ENCODE measurements at regions not wholly inside any gene's neighbourhood (a gene's known extent, or its start where the extent isn't known, plus 50 kb on each side); places are given as distances from the start of the nearest gene placed in this dataset.

GRCh38 chr13:68390987-68391386 is 1160.9 kb upstream of the PCDH9 start:
- no peak for DNase-seq

GRCh38 chr13:68386808-68387207 is 1156.7 kb upstream of the PCDH9 start:
- no peak for DNase-seq

GRCh38 chr13:68380041-68380973 is 1150.2 kb upstream of the PCDH9 start:
- no peak for DNase-seq

GRCh38 chr13:68378294-68378693 is 1148.2 kb upstream of the PCDH9 start:
- no peak for DNase-seq

GRCh38 chr13:68375004-68375403 is 1144.9 kb upstream of the PCDH9 start:
- DNase-seq: no peak

- no peak for DNase-seq
These were observed 1139.6 kb upstream of the PCDH9 start for GRCh38 chr13:68369739-68370138.

GRCh38 chr13:68368922-68369321 is 1138.8 kb upstream of the PCDH9 start:
- no peak for DNase-seq

GRCh38 chr13:68359105-68359504 is 1129.0 kb upstream of the PCDH9 start:
- DNase-seq: no peak

GRCh38 chr13:68358294-68358705 is 1128.2 kb upstream of the PCDH9 start:
- no peak for DNase-seq

GRCh38 chr13:68350554-68350953 is 1120.4 kb upstream of the PCDH9 start:
- no peak for DNase-seq

- DNase-seq: no peak
These were observed 1117.1 kb upstream of the PCDH9 start for GRCh38 chr13:68347220-68347619.

- DNase-seq: no peak
These were observed 1115.9 kb upstream of the PCDH9 start for GRCh38 chr13:68345963-68346531.

- no peak for DNase-seq
These were observed 1093.0 kb upstream of the PCDH9 start for GRCh38 chr13:68323124-68323523.

GRCh38 chr13:68319384-68319783 is 1089.2 kb upstream of the PCDH9 start:
- DNase-seq: no peak

GRCh38 chr13:68304286-68304893 is 1074.3 kb upstream of the PCDH9 start:
- peak; percentile 22 for DNase-seq

GRCh38 chr13:68293631-68294030 is 1063.5 kb upstream of the PCDH9 start:
- no peak for DNase-seq

- no peak for DNase-seq
These were observed 1062.5 kb upstream of the PCDH9 start for GRCh38 chr13:68292601-68293000.

GRCh38 chr13:68291595-68291994 is 1061.5 kb upstream of the PCDH9 start:
- no peak for DNase-seq

- DNase-seq: no peak
These were observed 1045.6 kb upstream of the PCDH9 start for GRCh38 chr13:68275758-68276157.

- DNase-seq: no peak
These were observed 1042.5 kb upstream of the PCDH9 start for GRCh38 chr13:68272652-68273051.

- no peak for DNase-seq
These were observed 1034.6 kb upstream of the PCDH9 start for GRCh38 chr13:68264692-68265091.

- DNase-seq: no peak
These were observed 1031.0 kb upstream of the PCDH9 start for GRCh38 chr13:68261105-68261504.

GRCh38 chr13:68257111-68257842 is 1027.1 kb upstream of the PCDH9 start:
- DNase-seq: peak; percentile 9

Measured in fibroblast of skin of right biceps (primary cell).